ENCODE measurements at regions not wholly inside any gene's neighbourhood (a gene's known extent, or its start where the extent isn't known, plus 50 kb on each side); places are given as distances from the start of the nearest gene placed in this dataset.

- no peak for TF ChIP-seq CTCF (conservative IDR thresholded peaks at IDR 0.05; ENCODE audit: low read depth, low read length)
- TF ChIP-seq EZH2 (IDR thresholded peaks at IDR 0.05; ENCODE audit: low read length, unreplicated experiment), result no peak
These were observed 93.4 kb upstream of the AUTS2 start for GRCh38 chr7:69504733-69505420.
